CD4-positive, alpha-beta memory T cell (primary cell): ENCODE measurements at regions not wholly inside any gene's neighbourhood (a gene's known extent, or its start where the extent isn't known, plus 50 kb on each side); places are given as distances from the start of the nearest gene placed in this dataset.

Experiments
- CTCF ChIA-PET: fragments of 350-600 bp; sonication (Branson Sonifier 250); formaldehyde crosslinking; loops from one replicate; lab custom pipeline; 2021; ENCODE audit warnings: inconsistent platforms; ENCODE audit not compliant: partially characterized antibody; lab: Charles Lee
- POLR2A ChIA-PET: fragments of 350-600 bp; sonication (Branson Sonifier 250); formaldehyde crosslinking; loops from one replicate; lab custom pipeline; 2021; ENCODE audit not compliant: partially characterized antibody; lab: Charles Lee
- DNase-seq, 5 donors: peaks; one replicate each; pipeline versions ENCODE4 v3.0.0 to v3.0.0-alpha.2; 2020 to 2022; ENCODE audit warnings: mixed read lengths in 1 of 5
- H3K27ac ChIP-seq: one replicate; pipeline ENCODE4 v1.7.0; 2013; ENCODE audit warnings: low read depth, low read length
- H3K27me3 ChIP-seq: 2 replicates; pipeline ENCODE4 v1.7.0; 2013; ENCODE audit warnings: mild to moderate bottlenecking, low read length, moderate library complexity; ENCODE audit not compliant: insufficient read depth
- H3K36me3 ChIP-seq: 2 replicates; pipeline ENCODE4 v1.7.0; 2013; ENCODE audit warnings: mild to moderate bottlenecking, low read length, moderate library complexity; ENCODE audit not compliant: insufficient read depth
- H3K4me1 ChIP-seq: 2 replicates; pipeline ENCODE4 v1.7.0; 2013; ENCODE audit warnings: mild to moderate bottlenecking, low read length, moderate library complexity; ENCODE audit not compliant: insufficient read depth
- H3K4me3 ChIP-seq, 2 donors: one replicate each; pipeline ENCODE4 v1.7.0; 2013; ENCODE audit warnings: low read length in 2 of 2, mild to moderate bottlenecking in 1 of 2
- H3K9me3 ChIP-seq, 2 donors: one replicate each; pipeline ENCODE4 v1.7.0; 2013; ENCODE audit warnings: low read length in 2 of 2, control low read depth in 1 of 2; ENCODE audit not compliant: control insufficient read depth in 1 of 2
- H3K27ac Mint-ChIP-seq, 7 donors: one replicate each; pipeline ENCODE4 v1.8.0; 2020 to 2021; ENCODE audit warnings: mixed read lengths in 7 of 7, mild to moderate bottlenecking in 6 of 7, inconsistent platforms in 3 of 7, moderate library complexity in 3 of 7
- H3K27me3 Mint-ChIP-seq, 2 donors: one replicate each; pipeline ENCODE4 v1.8.0; 2020 to 2021; ENCODE audit warnings: mixed read lengths in 2 of 2
- H3K36me3 Mint-ChIP-seq, 2 donors: one replicate each; pipeline ENCODE4 v1.8.0; 2020 to 2021; ENCODE audit warnings: mixed read lengths in 2 of 2, inconsistent platforms in 1 of 2, mild to moderate bottlenecking in 1 of 2
- H3K4me1 Mint-ChIP-seq, 4 donors: one replicate each; pipeline ENCODE4 v1.8.0; 2020 to 2021; ENCODE audit warnings: mixed read lengths in 4 of 4, mild to moderate bottlenecking in 1 of 4
- H3K4me3 Mint-ChIP-seq, 8 donors: one replicate each; pipeline ENCODE4 v1.8.0; 2020 to 2021; ENCODE audit warnings: mixed read lengths in 8 of 8, mild to moderate bottlenecking in 7 of 8, moderate library complexity in 6 of 8, inconsistent platforms in 3 of 8
- H3K9me3 Mint-ChIP-seq, 8 donors: one replicate each; pipeline ENCODE4 v1.8.0; 2020 to 2021; ENCODE audit warnings: mixed read lengths in 8 of 8, mild to moderate bottlenecking in 5 of 8, inconsistent platforms in 3 of 8, moderate library complexity in 1 of 8
- intact Hi-C: fragments of 100-400 bp; cut with micrococcal nuclease; formaldehyde crosslinking; loops from one replicate; pipeline ENCODE4 v1.15.1; 2023

DNA sequence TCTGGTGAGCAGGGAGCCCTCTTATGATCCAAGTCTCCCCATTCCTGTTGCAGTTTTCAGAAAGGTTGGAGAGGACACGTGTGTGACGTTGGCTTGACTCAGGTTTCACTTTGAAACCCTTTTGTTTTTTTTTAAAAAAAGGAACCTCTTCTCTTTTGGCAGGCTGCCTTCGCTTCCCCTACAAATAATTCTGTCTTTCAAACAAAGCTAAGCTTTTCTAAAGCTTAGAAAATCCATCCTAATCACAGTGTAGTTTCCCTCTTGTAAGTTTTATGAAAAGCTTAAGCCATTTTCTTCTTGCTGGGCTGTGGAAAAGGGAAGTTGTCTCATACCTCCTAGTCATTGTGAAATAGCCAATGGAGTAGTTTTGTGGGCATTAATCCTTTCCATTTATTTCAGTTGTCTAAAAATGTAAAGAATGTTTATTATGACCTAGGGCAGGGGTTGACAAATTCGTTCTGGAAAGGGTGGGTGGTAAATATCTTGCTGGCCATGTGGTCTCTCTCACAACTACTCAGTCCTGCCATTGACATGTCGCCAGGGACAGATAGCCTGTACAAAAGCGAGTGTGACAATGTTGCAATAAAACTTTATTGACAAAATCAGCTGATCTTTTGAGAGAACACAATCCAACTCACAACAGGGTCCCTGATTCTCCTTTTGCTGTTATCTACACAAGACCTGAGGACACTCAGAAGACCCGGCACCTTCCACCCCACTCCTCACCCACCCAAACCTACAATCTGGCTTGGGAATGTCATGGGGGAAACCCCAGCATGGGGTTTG is 878.8 kb downstream of the RNF144A start:
- DNase-seq, result no peak
- no peaks in the 10 kb centered on the region for H3K27me3 ChIP-seq
- H3K4me1 ChIP-seq, result no peaks in the 10 kb centered on the region
- CTCF ChIA-PET, result no interaction called here
- POLR2A ChIA-PET, result no interaction called here
- H3K27ac Mint-ChIP-seq, result peak overlapping the region in 2 of 7 donors; percentile 35 to 67
- no peak overlapping the region for H3K4me3 ChIP-seq
- H3K36me3 ChIP-seq, result no peaks in the 10 kb centered on the region
- intact Hi-C loops, result no loop called here
- peak overlapping the region in 1 of 8 donors; percentile 32 for H3K4me3 Mint-ChIP-seq
- H3K27me3 Mint-ChIP-seq, result peaks cover 0 to 2% of the 10 kb centered on the region in 2 donors
- no peaks in the 10 kb centered on the region for H3K9me3 ChIP-seq
- peaks cover 0 to 12% (median 8%) of the 10 kb centered on the region in 8 donors for H3K9me3 Mint-ChIP-seq
- no peak overlapping the region for H3K27ac ChIP-seq
- no peaks in the 10 kb centered on the region for H3K36me3 Mint-ChIP-seq
- H3K4me1 Mint-ChIP-seq, result peaks cover 0 to 4% (median 0%) of the 10 kb centered on the region in 4 donors

DNA sequence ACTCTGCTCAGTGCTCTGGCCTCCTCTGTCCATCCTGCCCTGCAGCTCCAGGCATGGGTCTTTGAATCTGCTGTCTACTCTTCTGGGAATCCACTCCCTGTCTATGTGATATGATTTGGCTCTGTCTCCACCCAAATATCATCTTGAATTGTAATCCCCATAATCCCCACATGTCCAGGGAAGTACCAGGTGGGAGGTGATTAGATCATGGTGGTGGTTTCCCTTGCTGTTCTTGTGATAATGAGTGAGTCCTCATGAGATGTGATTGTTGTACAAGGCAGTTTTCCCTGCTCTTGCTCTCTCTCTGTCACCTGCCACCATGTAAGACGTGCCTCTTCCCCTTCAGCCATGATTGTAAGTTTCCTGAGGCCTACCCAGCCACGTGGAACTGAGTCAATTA is 881.8 kb upstream of the ID2 start:
- POLR2A ChIA-PET, result no interaction called here
- Histone ChIP-seq H3K4me1 (no peaks in the 10 kb centered on the region), H3K27ac (no peak overlapping the region), H3K9me3 (no peaks in the 10 kb centered on the region), H3K36me3 (no peaks in the 10 kb centered on the region), H3K4me3 (no peak overlapping the region), H3K27me3 (no peaks in the 10 kb centered on the region)
- Mint-ChIP-seq H3K36me3 (peaks cover 1 to 6% of the 10 kb centered on the region in 2 donors), H3K27me3 (no peaks in the 10 kb centered on the region), H3K27ac (no peak overlapping the region), H3K4me3 (no peak overlapping the region), H3K9me3 (peaks cover 0 to 33% (median 21%) of the 10 kb centered on the region in 8 donors), H3K4me1 (peaks cover 0 to 4% (median 0%) of the 10 kb centered on the region in 4 donors)
- DNase-seq, result no peak
- intact Hi-C loops, result no loop called here
- CTCF ChIA-PET, result no interaction called here

DNA sequence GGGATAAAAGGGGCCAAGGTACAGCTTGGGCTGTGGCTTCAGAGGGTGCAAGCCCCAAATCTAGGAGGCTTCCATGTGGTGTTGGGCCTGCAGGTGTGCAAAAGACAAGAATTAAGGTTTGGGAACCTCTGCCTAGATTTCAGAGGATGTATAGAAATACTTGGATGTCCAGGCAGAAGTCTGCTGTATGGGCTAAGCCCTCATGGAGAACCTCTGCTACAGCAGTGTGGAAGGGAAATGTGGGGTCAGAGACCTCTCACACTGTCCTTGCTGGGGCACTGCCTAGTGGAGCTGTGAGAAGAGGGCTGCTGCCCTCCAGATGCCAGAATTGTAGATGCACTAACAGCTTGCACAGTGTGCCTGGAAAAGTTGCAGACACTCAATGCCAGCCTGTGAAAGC is 880.6 kb upstream of the ID2 start:
- Histone ChIP-seq H3K36me3 (no peaks in the 10 kb centered on the region), H3K9me3 (no peaks in the 10 kb centered on the region), H3K4me1 (no peaks in the 10 kb centered on the region), H3K27me3 (no peaks in the 10 kb centered on the region), H3K27ac (no peak overlapping the region), H3K4me3 (no peak overlapping the region)
- Mint-ChIP-seq H3K4me3 (no peak overlapping the region), H3K9me3 (peaks cover 0 to 33% (median 21%) of the 10 kb centered on the region in 8 donors), H3K27me3 (no peaks in the 10 kb centered on the region), H3K27ac (no peak overlapping the region), H3K36me3 (peaks cover 1 to 6% of the 10 kb centered on the region in 2 donors), H3K4me1 (no peaks in the 10 kb centered on the region)
- DNase-seq, result no peak
- intact Hi-C loops, result no loop called here
- ChIA-PET CTCF (no interaction called here), POLR2A (no interaction called here)

DNA sequence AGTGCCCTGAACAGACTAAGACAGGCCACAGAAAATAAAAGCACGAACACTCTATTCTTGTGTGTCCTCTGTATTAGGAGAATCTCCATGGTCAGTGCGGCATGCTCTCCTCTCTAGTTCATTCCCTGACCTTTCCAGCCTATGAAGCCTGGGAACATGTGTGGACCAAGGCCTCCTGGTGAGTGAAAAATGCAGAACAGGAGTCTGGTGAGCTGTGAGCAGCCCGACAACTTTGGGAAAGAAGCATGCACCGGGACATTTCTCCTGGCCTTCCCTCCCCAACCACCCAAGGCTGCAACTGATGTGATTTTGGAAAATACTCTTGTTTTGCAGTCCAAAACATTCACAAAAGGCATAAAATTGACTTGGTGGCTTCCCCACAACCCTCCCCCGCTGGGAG is 878.3 kb upstream of the ID2 start:
- Histone ChIP-seq H3K27me3 (no peaks in the 10 kb centered on the region), H3K9me3 (no peaks in the 10 kb centered on the region), H3K4me3 (no peak overlapping the region), H3K4me1 (no peaks in the 10 kb centered on the region), H3K36me3 (no peaks in the 10 kb centered on the region), H3K27ac (no peak overlapping the region)
- Mint-ChIP-seq H3K27me3 (no peaks in the 10 kb centered on the region), H3K27ac (no peak overlapping the region), H3K4me1 (no peaks in the 10 kb centered on the region), H3K4me3 (no peak overlapping the region), H3K9me3 (peaks cover 0 to 33% (median 21%) of the 10 kb centered on the region in 8 donors), H3K36me3 (peaks cover 1 to 6% of the 10 kb centered on the region in 2 donors)
- POLR2A ChIA-PET, result no interaction called here
- intact Hi-C loops, result no loop called here
- no peak for DNase-seq
- CTCF ChIA-PET, result no interaction called here

DNA sequence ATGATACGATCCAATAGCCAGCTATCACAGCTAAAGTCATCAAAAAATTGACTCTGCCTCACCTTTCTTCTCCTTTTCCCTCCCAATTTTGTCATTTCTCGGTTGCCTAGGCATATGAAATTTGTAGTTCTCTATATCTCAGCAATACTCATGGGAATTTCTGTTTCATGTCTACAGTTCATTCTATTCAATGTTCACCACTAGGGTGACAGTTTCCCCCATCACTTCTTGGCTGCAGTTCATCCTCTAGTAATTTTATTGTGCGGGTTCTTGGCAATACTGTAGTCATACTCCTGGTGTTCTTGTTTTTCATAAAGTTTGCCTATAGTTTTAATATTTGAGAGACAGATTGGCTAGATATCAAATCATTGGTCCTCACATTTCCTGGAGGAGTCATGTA is 872.2 kb upstream of the ID2 start:
- Mint-ChIP-seq H3K4me1 (peaks cover 0 to 1% (median under 1%) of the 10 kb centered on the region in 4 donors), H3K4me3 (no peak overlapping the region), H3K36me3 (no peaks in the 10 kb centered on the region), H3K9me3 (peaks cover 0 to 1% (median under 1%) of the 10 kb centered on the region in 8 donors), H3K27ac (no peak overlapping the region), H3K27me3 (no peaks in the 10 kb centered on the region)
- intact Hi-C loops, result no loop called here
- no peak for DNase-seq
- POLR2A ChIA-PET, result no interaction called here
- Histone ChIP-seq H3K36me3 (no peaks in the 10 kb centered on the region), H3K27me3 (no peaks in the 10 kb centered on the region), H3K9me3 (no peaks in the 10 kb centered on the region), H3K27ac (no peak overlapping the region), H3K4me1 (no peaks in the 10 kb centered on the region), H3K4me3 (no peak overlapping the region)
- CTCF ChIA-PET, result no interaction called here

DNA sequence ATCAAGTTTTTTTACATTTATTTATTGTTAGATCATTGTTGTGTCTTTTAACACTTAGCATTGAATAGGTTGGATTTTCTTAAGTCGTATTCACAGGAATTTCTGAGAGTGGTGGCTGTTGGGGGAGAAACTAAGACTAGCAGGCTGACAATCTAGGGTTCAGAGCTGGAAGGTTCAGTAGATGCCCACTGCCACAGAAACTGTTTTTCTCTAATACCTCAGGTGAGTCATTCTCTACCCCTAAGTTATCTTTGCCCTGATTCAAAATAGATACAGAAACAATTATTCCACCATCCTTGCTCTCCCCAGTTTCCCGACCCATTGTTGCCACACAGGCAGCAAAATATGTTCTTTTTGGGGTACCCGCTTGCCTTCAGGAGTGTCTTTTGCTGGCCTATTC is 870.8 kb upstream of the ID2 start:
- H3K4me1 Mint-ChIP-seq, result peaks cover 0 to 1% (median under 1%) of the 10 kb centered on the region in 4 donors
- peak overlapping the region in 1 of 7 donors; percentile 23 for H3K27ac Mint-ChIP-seq
- H3K27me3 ChIP-seq, result no peaks in the 10 kb centered on the region
- no peaks in the 10 kb centered on the region for H3K9me3 ChIP-seq
- no peaks in the 10 kb centered on the region for H3K36me3 Mint-ChIP-seq
- no peak overlapping the region for H3K4me3 ChIP-seq
- H3K4me1 ChIP-seq, result no peaks in the 10 kb centered on the region
- DNase-seq, result no peak
- CTCF ChIA-PET, result no interaction called here
- H3K36me3 ChIP-seq, result no peaks in the 10 kb centered on the region
- POLR2A ChIA-PET, result no interaction called here
- peaks cover 0 to 4% of the 10 kb centered on the region in 2 donors for H3K27me3 Mint-ChIP-seq
- no peak overlapping the region for H3K27ac ChIP-seq
- no peak overlapping the region for H3K4me3 Mint-ChIP-seq
- peaks cover 0 to 4% (median under 1%) of the 10 kb centered on the region in 8 donors for H3K9me3 Mint-ChIP-seq
- intact Hi-C loops, result no loop called here

DNA sequence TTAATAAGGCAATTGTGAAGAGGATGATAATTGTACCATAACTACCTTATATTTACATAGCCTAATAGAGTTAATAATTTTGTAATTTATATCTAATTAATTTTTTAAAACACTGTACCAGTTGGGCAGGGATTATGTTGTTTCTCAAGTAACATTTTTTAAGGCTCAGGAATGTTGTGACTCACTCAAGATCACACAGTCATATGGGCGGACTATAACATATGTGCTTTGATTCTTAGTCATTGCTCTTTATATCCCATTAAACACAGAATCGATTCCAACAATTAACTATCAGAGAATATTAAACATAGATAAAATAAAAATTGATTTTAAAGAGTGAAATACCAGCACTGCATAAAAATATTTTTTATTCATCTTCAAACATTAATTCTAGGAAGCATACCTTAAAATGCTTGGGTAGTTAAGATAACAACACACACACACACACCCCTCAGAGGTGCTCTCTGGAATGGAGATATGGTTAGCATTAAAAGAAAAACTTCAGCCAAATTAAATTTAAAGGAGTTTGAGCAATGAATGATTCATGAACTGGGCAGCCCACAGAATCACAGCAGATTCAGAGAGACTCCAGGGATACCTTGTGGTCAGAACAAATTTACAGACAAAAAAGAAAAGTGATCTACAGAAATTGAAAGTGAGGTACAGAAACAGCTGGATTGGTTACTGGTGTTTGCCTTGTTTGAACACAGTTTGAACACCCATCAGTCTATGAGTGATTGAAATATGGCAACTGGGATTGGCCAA is 869.4 kb upstream of the ID2 start:
- peaks cover 0 to 4% (median 0%) of the 10 kb centered on the region in 8 donors for H3K9me3 Mint-ChIP-seq
- Histone ChIP-seq H3K9me3 (no peaks in the 10 kb centered on the region), H3K36me3 (no peaks in the 10 kb centered on the region), H3K4me1 (no peaks in the 10 kb centered on the region), H3K4me3 (no peak overlapping the region), H3K27me3 (no peaks in the 10 kb centered on the region), H3K27ac (no peak overlapping the region)
- CTCF ChIA-PET, result no interaction called here
- intact Hi-C loops, result no loop called here
- H3K4me3 Mint-ChIP-seq, result no peak overlapping the region
- no peak for DNase-seq
- peaks cover 0 to 1% (median under 1%) of the 10 kb centered on the region in 4 donors for H3K4me1 Mint-ChIP-seq
- no peak overlapping the region for H3K27ac Mint-ChIP-seq
- no peaks in the 10 kb centered on the region for H3K36me3 Mint-ChIP-seq
- POLR2A ChIA-PET, result no interaction called here
- peaks cover 0 to 5% of the 10 kb centered on the region in 2 donors for H3K27me3 Mint-ChIP-seq
